SK-N-SH treated with all-trans-retinoic acid at 6 μM for 48 hours (cell line): ENCODE measurements at regions not wholly inside any gene's neighbourhood (a gene's known extent, or its start where the extent isn't known, plus 50 kb on each side); places are given as distances from the start of the nearest gene placed in this dataset.

Source experiments
- ESRRG ChIP-seq: fragments of 250-450 bp; sonication (Bioruptor Pico); IDR thresholded peaks from 2 replicates; pipeline ENCODE4 v1.6.1; 2021; ENCODE audit warnings: mild to moderate bottlenecking
- GLIS3 ChIP-seq: fragments of 250-450 bp; sonication (Bioruptor Pico); IDR thresholded peaks from 2 replicates; pipeline ENCODE4 v1.5.0; 2020; ENCODE audit warnings: mild to moderate bottlenecking, moderate library complexity
- POU6F1 ChIP-seq: fragments of 250-450 bp; sonication (Bioruptor Pico); IDR thresholded peaks from 2 replicates; pipeline ENCODE4 v1.8.0; 2021; ENCODE audit warnings: low read depth, mild to moderate bottlenecking, moderate library complexity, borderline replicate concordance
- PPARA ChIP-seq: fragments of 250-450 bp; sonication (Bioruptor Pico); IDR thresholded peaks from 2 replicates; pipeline ENCODE4 v1.5.0; 2020; ENCODE audit warnings: mild to moderate bottlenecking, borderline replicate concordance
- RARB ChIP-seq: fragments of 250-450 bp; sonication (Bioruptor Pico); IDR thresholded peaks from 2 replicates; pipeline ENCODE4 v1.8.0; 2021; ENCODE audit warnings: mild to moderate bottlenecking, moderate library complexity
- TOX ChIP-seq: fragments of 250-450 bp; sonication (Bioruptor Pico); IDR thresholded peaks from 2 replicates; pipeline ENCODE4 v1.8.0; 2021; ENCODE audit warnings: mild to moderate bottlenecking, moderate library complexity, borderline replicate concordance
- ZFP3 ChIP-seq: fragments of 250-450 bp; sonication (Bioruptor Pico); IDR thresholded peaks from 2 replicates; pipeline ENCODE4 v1.5.0; 2020; ENCODE audit warnings: mild to moderate bottlenecking, moderate library complexity
- ZFP30 ChIP-seq: fragments of 450-650 bp; formaldehyde crosslinking; IDR thresholded peaks from 2 replicates; pipeline ENCODE4 v1.5.0; 2022; ENCODE audit warnings: mild to moderate bottlenecking, moderate library complexity
- ZNF565 ChIP-seq: fragments of 450-650 bp; formaldehyde crosslinking; conservative IDR thresholded peaks from 2 replicates; pipeline ENCODE4 v1.5.0; 2020; ENCODE audit warnings: low read depth, mild to moderate bottlenecking, moderate library complexity
- ZNF70 ChIP-seq: fragments of 450-650 bp; formaldehyde crosslinking; IDR thresholded peaks from 2 replicates; pipeline ENCODE4 v1.5.0; 2020; ENCODE audit warnings: mild to moderate bottlenecking, moderate library complexity
- TF ChIP-seq, protein P1 (sequence below): fragments of 250-450 bp; sonication (Bioruptor Pico); IDR thresholded peaks from 2 replicates; pipeline ENCODE4 v1.8.0; 2020; ENCODE audit warnings: mild to moderate bottlenecking, moderate library complexity, borderline replicate concordance
- TF ChIP-seq, protein P2 (sequence below): fragments of 250-450 bp; sonication (Bioruptor Pico); IDR thresholded peaks from 2 replicates; pipeline ENCODE4 v1.5.1; 2021; ENCODE audit warnings: mild to moderate bottlenecking, moderate library complexity

DNA sequence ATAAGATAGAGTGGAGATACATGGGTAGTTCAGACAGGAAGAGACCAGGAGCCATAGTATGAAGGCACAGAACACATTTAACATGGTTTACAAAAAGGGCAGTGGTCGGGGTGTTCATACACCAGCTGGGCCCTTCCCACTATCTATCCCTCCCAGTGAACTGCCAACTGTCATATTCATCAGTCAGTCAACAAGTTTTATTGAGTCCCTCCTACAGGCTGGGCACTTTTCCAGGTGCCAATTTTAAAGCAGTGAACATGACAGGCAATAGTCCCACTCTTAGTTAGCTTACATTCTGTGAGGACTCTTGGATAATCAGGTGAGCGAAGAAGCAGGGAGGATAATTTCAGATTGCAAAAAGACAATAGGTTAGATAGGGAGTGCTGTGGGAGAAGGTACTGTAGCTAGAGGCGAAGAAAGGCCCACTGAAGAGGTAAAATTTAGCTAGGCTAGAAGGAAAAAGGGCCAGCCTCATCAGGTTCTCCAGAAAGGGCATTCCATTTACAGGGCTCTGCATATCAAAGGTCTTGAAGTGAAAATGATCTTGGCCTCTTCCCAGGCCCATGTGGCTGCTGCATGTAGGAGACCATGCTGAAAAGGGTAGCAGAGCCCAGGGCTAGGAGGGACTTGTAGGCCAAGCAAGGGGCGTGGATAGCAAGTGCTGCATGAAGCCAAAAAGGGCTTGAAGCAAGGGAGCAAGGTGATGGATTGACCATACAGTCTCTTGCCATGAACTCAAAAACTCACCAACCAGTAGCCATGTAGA is 274.7 kb upstream of the SNX7 start:
- TF ChIP-seq GLIS3 (CRISPR knock-in tag), result no peak
- no peak for TF ChIP-seq RARB (CRISPR knock-in tag)
- TF ChIP-seq ZNF565 (CRISPR knock-in tag), result no peak
- no peak for TF ChIP-seq ZNF70 (CRISPR knock-in tag)
- no peak for TF ChIP-seq ESRRG (CRISPR knock-in tag)
- no peak for TF ChIP-seq ZFP30 (CRISPR knock-in tag)
- TF ChIP-seq ZFP3 (CRISPR knock-in tag), result no peak
- no peak for TF ChIP-seq POU6F1
- TF ChIP-seq TOX (CRISPR knock-in tag), result no peak
- TF ChIP-seq, protein P1, sequence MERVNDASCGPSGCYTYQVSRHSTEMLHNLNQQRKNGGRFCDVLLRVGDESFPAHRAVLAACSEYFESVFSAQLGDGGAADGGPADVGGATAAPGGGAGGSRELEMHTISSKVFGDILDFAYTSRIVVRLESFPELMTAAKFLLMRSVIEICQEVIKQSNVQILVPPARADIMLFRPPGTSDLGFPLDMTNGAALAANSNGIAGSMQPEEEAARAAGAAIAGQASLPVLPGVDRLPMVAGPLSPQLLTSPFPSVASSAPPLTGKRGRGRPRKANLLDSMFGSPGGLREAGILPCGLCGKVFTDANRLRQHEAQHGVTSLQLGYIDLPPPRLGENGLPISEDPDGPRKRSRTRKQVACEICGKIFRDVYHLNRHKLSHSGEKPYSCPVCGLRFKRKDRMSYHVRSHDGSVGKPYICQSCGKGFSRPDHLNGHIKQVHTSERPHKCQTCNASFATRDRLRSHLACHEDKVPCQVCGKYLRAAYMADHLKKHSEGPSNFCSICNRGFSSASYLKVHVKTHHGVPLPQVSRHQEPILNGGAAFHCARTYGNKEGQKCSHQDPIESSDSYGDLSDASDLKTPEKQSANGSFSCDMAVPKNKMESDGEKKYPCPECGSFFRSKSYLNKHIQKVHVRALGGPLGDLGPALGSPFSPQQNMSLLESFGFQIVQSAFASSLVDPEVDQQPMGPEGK (CRISPR knock-in tag), result no peak
- no peak for TF ChIP-seq PPARA (CRISPR knock-in tag)
- TF ChIP-seq, protein P2, sequence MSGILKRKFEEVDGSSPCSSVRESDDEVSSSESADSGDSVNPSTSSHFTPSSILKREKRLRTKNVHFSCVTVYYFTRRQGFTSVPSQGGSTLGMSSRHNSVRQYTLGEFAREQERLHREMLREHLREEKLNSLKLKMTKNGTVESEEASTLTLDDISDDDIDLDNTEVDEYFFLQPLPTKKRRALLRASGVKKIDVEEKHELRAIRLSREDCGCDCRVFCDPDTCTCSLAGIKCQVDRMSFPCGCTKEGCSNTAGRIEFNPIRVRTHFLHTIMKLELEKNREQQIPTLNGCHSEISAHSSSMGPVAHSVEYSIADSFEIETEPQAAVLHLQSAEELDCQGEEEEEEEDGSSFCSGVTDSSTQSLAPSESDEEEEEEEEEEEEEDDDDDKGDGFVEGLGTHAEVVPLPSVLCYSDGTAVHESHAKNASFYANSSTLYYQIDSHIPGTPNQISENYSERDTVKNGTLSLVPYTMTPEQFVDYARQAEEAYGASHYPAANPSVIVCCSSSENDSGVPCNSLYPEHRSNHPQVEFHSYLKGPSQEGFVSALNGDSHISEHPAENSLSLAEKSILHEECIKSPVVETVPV (CRISPR knock-in tag), result no peak
